ENCODE measurements at regions not wholly inside any gene's neighbourhood (a gene's known extent, or its start where the extent isn't known, plus 50 kb on each side); places are given as distances from the start of the nearest gene placed in this dataset.

GRCh38 chr2:175557810-175558377, 376.4 kb upstream of the ATP5MC3 start:
- Histone ChIP-seq H3K36me3 (ENCODE audit: control insufficient read depth, insufficient read depth, low read length) (no peaks in the 10 kb centered on the region), H3K27me3 (replicated peaks; ENCODE audit: control insufficient read depth, insufficient read depth, low read length) (no peaks in the 10 kb centered on the region), H3K4me3 (replicated peaks; ENCODE audit: low read depth, low read length) (no peak overlapping the region)
- no peak for TF ChIP-seq CTCF (IDR thresholded peaks at IDR 0.05; ENCODE audit: insufficient read depth, low read length, poor library complexity, severe bottlenecking)
- DNase-seq (ENCODE audit: extremely low read depth, insufficient read length), result no peak

- no peaks in the 10 kb centered on the region for H3K27me3 ChIP-seq (replicated peaks; ENCODE audit: control insufficient read depth, insufficient read depth, low read length)
- TF ChIP-seq CTCF (IDR thresholded peaks at IDR 0.05; ENCODE audit: insufficient read depth, low read length, poor library complexity, severe bottlenecking), result no peak
- no peak for DNase-seq (ENCODE audit: extremely low read depth, insufficient read length)
- no peaks in the 10 kb centered on the region for H3K36me3 ChIP-seq (ENCODE audit: control insufficient read depth, insufficient read depth, low read length)
- no peak overlapping the region for H3K4me3 ChIP-seq (replicated peaks; ENCODE audit: low read depth, low read length)
Measured at GRCh38 chr2:175553910-175554309, 372.4 kb upstream of the ATP5MC3 start.

- no peaks in the 10 kb centered on the region for H3K36me3 ChIP-seq (ENCODE audit: control insufficient read depth, insufficient read depth, low read length)
- no peaks in the 10 kb centered on the region for H3K27me3 ChIP-seq (replicated peaks; ENCODE audit: control insufficient read depth, insufficient read depth, low read length)
- no peak for DNase-seq (ENCODE audit: extremely low read depth, insufficient read length)
Measured at GRCh38 chr2:175552902-175553301, 371.4 kb upstream of the ATP5MC3 start.

DNA sequence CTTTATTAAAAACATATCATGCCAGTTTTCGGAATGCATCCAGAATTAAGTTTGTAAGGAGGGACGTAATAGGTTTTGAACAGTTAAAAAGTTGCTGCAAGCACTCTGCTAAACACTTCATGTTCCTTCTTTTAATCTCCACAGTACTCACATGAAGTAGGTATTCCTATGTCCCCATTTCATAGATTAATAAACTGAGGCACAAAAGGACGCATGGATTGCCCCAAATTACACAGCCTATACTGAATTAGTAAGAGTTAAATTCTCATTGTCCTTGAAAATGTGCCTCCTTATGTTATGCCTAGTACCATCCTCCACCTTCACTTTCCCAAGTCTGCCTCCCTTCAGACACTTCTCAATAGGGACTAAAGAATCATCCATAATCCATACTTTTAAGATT, 358.9 kb upstream of the ATP5MC3 start:
- Histone ChIP-seq H3K4me3 (replicated peaks; ENCODE audit: low read depth, low read length) (no peak overlapping the region), H3K36me3 (ENCODE audit: control insufficient read depth, insufficient read depth, low read length) (no peaks in the 10 kb centered on the region), H3K27me3 (replicated peaks; ENCODE audit: control insufficient read depth, insufficient read depth, low read length) (no peaks in the 10 kb centered on the region)
- TF ChIP-seq CTCF (IDR thresholded peaks at IDR 0.05; ENCODE audit: insufficient read depth, low read length, poor library complexity, severe bottlenecking), result no peak
- DNase-seq (ENCODE audit: extremely low read depth, insufficient read length), result no peak

More at GRCh38 chr2:175552902-175553301, 371.4 kb upstream of the ATP5MC3 start:
- no peak for TF ChIP-seq CTCF (IDR thresholded peaks at IDR 0.05; ENCODE audit: insufficient read depth, low read length, poor library complexity, severe bottlenecking)
- H3K4me3 ChIP-seq (replicated peaks; ENCODE audit: low read depth, low read length), result no peak overlapping the region

GRCh38 chr2:175539122-175539521, 357.6 kb upstream of the ATP5MC3 start:
- Histone ChIP-seq H3K36me3 (ENCODE audit: control insufficient read depth, insufficient read depth, low read length) (no peaks in the 10 kb centered on the region), H3K27me3 (replicated peaks; ENCODE audit: control insufficient read depth, insufficient read depth, low read length) (no peaks in the 10 kb centered on the region), H3K4me3 (replicated peaks; ENCODE audit: low read depth, low read length) (no peak overlapping the region)
- no peak for DNase-seq (ENCODE audit: extremely low read depth, insufficient read length)
- TF ChIP-seq CTCF (IDR thresholded peaks at IDR 0.05; ENCODE audit: insufficient read depth, low read length, poor library complexity, severe bottlenecking), result no peak

GRCh38 chr2:175536059-175536458, 354.5 kb upstream of the ATP5MC3 start:
- no peak for TF ChIP-seq CTCF (IDR thresholded peaks at IDR 0.05; ENCODE audit: insufficient read depth, low read length, poor library complexity, severe bottlenecking)
- H3K4me3 ChIP-seq (replicated peaks; ENCODE audit: low read depth, low read length), result no peak overlapping the region
- DNase-seq (ENCODE audit: extremely low read depth, insufficient read length), result no peak
- H3K36me3 ChIP-seq (ENCODE audit: control insufficient read depth, insufficient read depth, low read length), result no peaks in the 10 kb centered on the region
- H3K27me3 ChIP-seq (replicated peaks; ENCODE audit: control insufficient read depth, insufficient read depth, low read length), result no peaks in the 10 kb centered on the region

Data from GM06990 (cell line).